ENCODE measurements at regions not wholly inside any gene's neighbourhood (a gene's known extent, or its start where the extent isn't known, plus 50 kb on each side); places are given as distances from the start of the nearest gene placed in this dataset.
"Not testable (repeated sequence)": the region's sequence is repeated elsewhere in the genome, so short reads cannot be mapped to it uniquely, and the experiment has no call there.

- not testable (repeated sequence) for DNase-seq
Observed at GRCh38 chr4:154907345-154908045, 126.4 kb downstream of the RBM46 start.

- no peak for DNase-seq
Observed at GRCh38 chr4:154908168-154908567, 127.1 kb downstream of the RBM46 start.

DNA sequence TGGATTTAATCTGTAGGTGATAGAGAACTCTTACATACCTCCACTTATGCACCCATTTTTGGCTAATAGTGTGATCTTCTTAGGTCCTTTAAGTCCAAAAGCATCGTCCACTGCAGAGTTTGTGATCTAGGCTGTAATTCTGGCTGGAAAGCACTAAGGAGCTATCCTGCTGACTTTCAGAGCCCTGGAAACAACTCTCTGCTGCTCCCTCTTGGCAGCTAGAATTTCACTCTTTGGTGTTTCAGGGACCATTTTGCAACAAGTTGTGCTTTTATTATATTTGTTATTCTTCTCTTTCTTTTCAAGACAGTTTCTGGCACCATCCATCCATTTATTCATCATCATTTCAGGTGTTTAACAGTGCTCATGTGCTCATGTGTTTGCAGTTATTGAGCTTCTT lies 130.0 kb downstream of the RBM46 start:
- DNase-seq: no peak

DNA sequence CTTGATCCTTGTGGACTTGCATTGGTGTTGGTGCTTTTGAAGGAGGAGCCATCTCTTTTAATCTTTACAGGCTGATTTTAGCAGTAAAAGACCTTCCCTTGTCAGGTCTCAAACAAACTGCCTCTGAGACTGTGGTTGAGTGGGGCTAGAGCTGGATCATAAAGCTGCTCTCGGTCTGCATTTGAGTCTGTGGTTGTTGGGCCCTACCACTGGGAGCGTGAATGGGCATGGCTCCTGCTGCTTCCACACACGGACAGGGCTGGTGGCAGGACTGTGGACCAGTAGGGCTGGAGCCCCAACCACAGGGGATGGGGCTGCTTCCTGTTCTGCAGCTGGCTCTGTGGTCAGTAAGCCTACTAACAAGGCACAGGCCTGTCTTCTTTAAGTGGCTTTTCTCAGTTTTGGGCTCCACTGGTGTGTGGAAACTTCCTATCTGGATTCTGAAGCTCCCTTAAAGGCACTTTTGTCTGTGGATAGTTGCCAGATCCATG lies 130.6 kb downstream of the RBM46 start:
- DNase-seq: no peak

GRCh38 chr4:154916068-154916467 lies 135.0 kb downstream of the RBM46 start:
- DNase-seq: no peak

DNA sequence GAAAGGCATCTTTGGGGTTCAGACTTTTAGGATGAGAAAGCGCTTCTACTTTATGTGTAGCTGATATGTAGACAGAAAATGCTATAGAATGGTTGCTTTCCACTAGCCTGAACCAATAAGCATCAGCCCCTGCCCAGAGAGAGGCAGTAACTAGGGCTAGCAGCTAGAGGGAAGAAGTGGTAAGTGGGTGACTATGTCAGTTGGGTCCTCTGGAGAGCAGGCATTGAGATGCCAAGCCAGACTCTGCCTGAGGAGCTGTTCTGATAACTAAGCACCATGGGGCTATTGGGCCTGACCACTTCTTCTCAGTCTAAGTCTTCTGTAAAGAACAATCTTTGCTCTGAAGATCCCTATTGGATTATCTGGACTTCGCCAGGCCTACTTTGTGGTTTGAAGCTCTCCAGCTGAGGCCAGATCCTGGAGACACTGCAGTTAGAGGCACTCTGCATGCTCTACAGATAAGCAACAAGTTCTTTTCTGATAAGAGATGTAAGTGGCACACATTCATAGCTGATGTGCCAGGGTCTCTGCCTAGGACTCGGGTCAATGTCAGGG lies 146.1 kb downstream of the RBM46 start:
- no peak for DNase-seq

GRCh38 chr4:154928640-154929257 lies 147.7 kb downstream of the RBM46 start:
- DNase-seq: no peak

DNA sequence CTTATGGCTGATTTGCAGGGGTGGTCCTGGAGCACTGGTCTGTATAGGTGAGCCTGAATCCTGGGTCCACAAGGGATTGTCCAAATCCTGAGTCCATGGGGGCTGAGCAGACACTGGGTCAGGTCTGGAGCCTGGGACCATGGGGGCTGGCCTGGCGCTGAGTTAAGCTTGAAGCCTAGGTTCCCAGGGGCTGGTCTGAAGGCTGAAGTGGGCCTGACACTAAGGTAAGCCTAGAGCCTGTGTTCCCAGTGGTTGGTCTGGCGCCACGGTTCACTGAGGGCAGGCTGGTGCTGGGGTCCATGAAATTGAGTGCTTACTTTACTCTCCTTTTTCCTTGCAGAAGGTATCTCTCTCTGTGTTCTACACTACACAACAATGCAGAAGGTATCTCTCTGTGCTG lies 155.8 kb downstream of the RBM46 start:
- DNase-seq: no peak

DNA sequence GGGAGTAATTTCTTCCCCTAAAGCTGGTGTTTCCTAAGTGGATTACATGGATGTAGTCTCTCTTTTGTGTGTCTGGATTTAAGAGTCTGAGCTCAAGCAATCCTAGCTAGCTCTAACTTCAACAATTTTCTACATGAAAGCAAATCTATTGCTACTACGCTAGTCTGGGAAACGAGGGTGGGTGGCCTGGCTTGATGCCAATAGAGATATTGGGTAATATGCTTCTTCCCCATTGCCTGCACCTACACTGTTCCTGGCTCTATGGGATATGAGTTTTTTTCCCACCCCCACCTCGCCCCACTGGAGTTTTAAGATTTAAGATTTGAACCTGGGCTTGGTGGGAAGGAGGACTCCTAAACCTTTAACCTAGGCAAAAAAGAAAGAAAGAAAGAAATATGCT lies 158.8 kb downstream of the RBM46 start:
- DNase-seq: no peak

DNA sequence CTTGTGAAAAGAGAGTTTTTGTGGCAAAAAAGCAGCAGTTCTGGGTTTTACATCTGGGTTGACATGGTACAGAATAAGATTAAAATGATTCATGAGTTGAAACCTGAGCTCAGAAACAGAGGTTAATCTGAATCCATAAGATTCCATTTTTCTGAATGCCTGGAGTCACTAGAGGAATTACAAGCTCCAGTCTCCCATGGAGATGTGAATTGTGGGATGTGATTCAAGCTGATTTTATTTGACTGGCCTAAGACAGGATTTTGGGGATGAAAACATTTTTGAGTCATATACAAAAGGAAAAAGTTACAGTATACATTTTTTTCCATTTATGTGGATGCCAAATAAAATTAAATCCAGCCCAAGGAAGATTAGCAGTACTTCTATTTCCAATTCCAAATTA lies 161.1 kb downstream of the RBM46 start:
- no peak for DNase-seq

GRCh38 chr4:154944996-154945395 lies 163.9 kb downstream of the RBM46 start:
- DNase-seq: no peak

- no peak for DNase-seq
Observed at GRCh38 chr4:154946113-154946512, 165.0 kb downstream of the RBM46 start.

DNA sequence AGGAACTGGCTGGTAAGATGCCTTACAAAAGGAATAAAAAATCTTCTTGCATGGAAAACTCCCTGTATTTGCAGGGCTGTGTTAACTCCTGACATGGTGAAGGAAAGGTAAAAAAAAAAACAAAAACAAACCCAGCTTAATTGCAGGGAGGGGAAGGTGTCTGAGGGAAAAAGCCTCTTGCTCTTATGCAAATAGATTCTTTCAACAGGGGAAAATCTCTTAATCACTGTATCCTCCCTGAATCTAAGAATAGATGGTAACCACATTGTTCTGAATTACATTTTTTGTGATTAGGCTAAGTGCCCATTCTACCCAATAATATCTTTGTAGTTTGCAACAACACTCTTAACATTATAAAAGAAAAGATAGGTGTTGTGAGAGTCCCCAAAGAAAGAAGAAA lies 172.6 kb downstream of the RBM46 start:
- DNase-seq: no peak

DNA sequence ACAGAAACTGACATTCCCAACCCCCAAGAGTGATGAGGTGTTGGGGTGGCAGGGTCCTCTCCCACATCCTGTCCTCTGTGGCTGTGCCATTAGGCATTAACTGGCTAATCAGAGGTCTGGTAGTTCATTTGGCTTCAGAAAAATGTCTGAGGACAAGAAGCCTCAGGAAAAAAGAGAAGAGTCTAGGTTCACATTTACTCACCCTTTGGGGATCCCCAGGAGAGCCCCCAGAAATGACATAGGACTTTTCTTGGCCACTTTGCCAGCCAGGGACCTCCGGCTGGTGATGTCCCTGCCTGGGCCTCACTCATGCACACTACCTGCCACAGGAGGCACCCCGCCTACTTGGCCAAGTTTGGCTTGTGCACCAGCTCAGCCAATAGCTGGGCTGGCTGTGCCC lies 173.0 kb downstream of the RBM46 start:
- no peak for DNase-seq

DNA sequence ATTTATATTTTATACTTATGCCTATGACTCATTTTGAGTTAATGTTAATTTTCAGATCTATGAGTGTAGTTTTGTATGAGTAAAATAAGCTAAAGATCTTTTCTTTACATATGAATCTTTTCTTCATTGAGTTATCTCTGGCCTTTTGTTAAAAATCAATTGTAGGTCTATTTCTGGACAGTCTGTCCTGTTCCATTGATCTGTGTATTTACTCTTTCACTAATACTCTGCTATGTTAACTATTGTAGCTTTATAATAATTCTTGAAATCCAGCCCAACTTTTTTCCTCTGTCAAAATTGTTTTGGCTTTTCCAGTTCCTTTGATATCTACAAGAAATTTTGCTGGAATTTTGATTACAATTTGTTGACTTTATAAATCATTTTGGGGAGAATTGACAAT lies 177.0 kb downstream of the RBM46 start:
- DNase-seq: no peak

GRCh38 chr4:154958621-154959358 lies 177.7 kb downstream of the RBM46 start:
- no peak for DNase-seq

DNA sequence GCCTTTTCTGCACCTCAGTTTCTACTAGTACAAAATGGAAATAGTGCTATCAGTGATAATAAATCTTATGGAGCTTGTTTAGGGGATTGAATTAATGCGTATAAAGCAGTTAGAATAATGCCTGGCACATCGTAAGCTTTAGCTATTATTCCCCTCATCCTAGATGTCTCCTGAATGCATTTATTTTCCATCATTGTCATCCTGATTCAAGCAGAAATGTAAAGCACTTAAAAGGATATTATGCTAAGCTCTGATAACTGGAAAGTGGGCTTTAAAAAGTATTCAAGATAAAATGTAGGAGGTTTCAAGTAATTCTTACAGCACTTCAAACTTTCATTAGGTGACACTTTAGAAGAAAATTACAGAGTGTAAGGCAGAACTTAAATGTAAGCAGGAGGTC lies 178.7 kb downstream of the RBM46 start:
- DNase-seq: no peak

DNA sequence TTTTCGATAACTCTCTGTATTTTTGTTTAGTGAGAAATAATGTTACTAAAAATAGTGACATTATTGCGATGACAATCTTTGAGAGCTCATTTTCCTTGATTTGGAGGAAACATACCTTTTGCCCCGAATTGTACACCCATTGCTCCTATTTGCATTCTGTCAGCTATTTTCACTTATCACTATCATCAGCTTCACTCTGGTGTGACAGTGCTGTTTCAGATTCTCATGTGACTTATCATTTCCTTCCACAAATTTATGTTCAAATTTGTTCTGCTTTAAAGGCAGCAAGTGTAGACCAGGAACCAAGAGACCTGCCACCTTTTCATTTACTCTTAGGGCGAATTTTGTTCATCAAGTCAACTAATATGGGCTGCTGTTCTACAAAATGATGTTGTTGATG lies 179.4 kb downstream of the RBM46 start:
- no peak for DNase-seq

DNA sequence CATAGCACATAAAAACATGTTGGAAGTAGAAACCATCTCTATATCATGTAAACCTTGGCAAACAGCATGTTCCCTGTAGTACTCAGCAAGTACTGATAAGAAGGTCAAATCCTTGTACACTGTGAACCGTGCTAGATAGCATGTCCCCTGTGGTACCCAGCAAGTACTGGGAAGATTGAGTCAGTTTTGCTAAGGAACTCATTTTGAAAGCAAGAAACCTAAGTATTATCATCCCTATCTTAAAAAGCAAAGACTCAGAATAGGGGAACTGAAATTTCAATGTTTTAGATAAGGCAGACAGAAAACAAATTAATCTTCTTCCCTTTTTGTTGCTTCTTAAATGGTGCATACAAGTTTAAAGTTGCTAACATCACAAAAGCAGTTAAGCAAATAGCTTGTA lies 180.2 kb downstream of the RBM46 start:
- no peak for DNase-seq

DNA sequence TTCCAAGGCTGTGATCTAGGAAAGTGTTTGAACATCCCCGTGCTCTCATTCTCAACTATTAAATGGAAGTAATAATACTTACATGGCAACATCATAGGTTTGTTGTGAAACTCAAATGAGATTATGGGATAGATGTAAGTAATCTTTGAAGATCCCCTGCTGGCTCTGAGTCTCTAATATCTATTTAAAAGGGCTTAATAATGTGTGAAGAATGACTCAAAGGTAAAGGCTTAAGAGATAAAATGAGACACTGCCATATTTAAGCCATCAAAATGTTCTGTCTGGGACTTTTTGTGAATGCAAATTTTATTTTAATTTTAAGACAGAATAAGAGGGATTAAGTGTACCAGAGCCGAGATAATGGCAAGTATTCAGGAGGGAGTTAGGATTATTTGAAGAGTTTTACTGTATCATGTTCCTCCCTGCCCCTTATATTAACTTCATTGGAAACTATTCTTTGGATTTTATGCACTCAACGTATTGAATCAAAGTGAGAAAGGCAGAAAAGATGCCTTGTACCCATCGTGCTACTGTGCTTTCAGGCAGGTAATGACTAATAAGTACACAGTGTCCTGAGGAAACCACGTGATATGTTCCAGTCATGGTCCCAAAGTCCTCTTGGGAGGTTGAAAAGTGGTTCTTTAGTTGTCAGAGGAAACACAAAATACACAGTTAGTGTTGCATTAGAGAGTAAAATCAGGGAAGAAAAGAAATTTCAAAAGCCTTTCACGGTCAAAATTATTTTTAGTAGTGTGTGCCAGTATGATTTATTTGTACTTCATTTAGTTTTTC lies 192.4 kb downstream of the RBM46 start:
- no peak for DNase-seq

DNA sequence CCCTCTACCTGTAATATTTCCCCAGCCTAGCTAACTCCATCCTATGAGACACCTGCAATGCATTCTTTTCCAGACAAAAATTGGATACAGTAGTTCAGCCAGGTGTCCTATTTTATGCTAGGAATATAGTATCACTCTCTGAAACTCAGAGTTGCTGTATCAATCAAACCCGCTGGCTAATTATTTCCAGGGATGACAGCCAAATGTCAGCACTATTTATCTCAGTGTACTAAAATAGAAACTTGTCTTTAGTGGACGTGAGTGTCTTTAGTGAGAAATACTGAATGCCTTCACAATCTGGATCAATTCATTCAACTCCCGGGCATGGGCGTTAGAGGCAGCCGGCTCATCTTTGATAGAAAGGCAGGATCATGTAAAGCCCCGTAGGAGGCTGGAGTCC lies 196.2 kb downstream of the RBM46 start:
- DNase-seq: no peak

DNA sequence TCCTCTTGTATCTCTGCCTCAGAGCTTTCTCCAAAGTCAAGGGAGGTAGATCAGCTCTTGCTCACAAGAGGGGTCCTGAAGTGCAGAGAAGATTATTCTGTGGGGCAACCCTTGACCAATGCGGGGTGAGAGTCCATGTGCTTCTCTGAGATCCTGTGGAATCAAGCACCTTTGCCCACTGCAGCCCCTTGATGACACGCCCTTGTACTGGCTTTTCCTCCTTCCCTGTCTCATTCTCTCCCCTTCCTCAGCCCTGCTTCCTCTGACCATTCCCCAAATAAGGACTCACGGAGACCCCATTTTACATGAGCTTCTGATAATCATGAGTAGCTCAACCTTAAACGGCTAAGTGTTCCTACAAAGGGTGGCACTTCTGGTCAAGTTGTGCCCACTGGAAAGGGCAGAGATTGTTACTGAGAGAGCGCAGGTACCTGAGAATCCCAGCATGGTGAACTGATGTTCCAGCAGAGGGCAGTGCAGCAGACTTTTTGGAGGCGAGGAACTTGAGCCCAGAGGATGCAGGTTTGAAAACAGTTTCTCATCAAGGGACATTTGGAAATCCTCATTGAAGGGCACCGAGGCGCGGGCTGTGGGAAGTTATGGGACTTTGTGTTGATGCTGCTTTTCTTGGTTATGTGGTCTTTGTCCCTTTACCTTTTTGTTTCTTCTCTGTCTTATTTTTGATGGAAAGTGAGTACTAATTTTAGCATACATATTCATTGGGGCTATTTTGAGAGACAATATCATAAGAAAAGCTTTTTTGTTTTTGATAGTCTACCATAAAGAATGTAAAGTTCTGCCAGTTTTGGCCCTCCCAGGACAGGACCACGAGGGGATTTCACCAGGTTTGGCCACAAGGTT lies 201.3 kb downstream of the RBM46 start:
- peak; percentile 42 to 51 for DNase-seq

Measured in activated CD4-positive, alpha-beta T cell treated with anti-CD3 and anti-CD28 coated beads, Interleukin-2, amount 50 U/mL, for 48 hours (primary cell).